Ishikawa (cell line): ENCODE measurements at regions not wholly inside any gene's neighbourhood (a gene's known extent, or its start where the extent isn't known, plus 50 kb on each side); places are given as distances from the start of the nearest gene placed in this dataset.

Experiments
- EP300 ChIP-seq: IDR thresholded peaks from 2 replicates; pipeline ENCODE4 v1.6.1; 2012; ENCODE audit warnings: borderline replicate concordance
- NFIC ChIP-seq: IDR thresholded peaks from 2 replicates; pipeline ENCODE4 v1.6.1; 2012
- YY1 ChIP-seq: IDR thresholded peaks from 2 replicates; pipeline ENCODE4 v1.6.1; 2012; ENCODE audit warnings: low read depth
- ZBTB7A ChIP-seq: IDR thresholded peaks from 2 replicates; pipeline ENCODE4 v1.6.1; 2012; ENCODE audit warnings: low read depth

- no peak for TF ChIP-seq NFIC
- TF ChIP-seq YY1, result no peak
- TF ChIP-seq ZBTB7A, result no peak
- no peak for TF ChIP-seq EP300
Measured at GRCh38 chr3:55297245-55297644, 189.9 kb downstream of the WNT5A start.
